ENCODE measurements at regions not wholly inside any gene's neighbourhood (a gene's known extent, or its start where the extent isn't known, plus 50 kb on each side); places are given as distances from the start of the nearest gene placed in this dataset.

GRCh38 chr13:103289681-103290080 lies 223.5 kb upstream of the SLC10A2 start:
- no peak for TF ChIP-seq CTCF (IDR thresholded peaks at IDR 0.05; ENCODE audit: low read depth, low read length, poor library complexity, severe bottlenecking)
- no peak for TF ChIP-seq EZH2phosphoT487 (IDR thresholded peaks at IDR 0.05; ENCODE audit: borderline replicate concordance, low read length)
